ENCODE measurements at regions not wholly inside any gene's neighbourhood (a gene's known extent, or its start where the extent isn't known, plus 50 kb on each side); places are given as distances from the start of the nearest gene placed in this dataset.

DNA sequence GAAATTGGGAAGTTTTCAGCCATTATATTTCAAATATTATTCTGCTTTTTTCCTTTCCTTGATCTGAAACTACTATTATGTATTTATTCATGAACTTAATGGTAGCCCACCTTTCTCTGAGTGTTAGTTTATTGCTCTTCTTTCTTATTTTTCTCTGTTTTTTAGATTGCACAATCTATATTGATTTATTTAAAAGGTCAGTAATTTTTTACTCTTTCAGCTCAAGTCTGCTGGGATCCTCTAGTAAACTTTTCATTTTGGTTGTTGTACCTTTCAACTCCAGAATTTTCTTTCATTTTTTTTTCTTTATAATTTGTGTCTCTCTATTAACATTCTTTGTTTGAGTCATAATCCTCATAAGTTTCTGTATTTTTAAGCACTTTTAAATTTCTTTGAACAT is 529.4 kb upstream of the POT1 start:
- TF ChIP-seq, protein P1, sequence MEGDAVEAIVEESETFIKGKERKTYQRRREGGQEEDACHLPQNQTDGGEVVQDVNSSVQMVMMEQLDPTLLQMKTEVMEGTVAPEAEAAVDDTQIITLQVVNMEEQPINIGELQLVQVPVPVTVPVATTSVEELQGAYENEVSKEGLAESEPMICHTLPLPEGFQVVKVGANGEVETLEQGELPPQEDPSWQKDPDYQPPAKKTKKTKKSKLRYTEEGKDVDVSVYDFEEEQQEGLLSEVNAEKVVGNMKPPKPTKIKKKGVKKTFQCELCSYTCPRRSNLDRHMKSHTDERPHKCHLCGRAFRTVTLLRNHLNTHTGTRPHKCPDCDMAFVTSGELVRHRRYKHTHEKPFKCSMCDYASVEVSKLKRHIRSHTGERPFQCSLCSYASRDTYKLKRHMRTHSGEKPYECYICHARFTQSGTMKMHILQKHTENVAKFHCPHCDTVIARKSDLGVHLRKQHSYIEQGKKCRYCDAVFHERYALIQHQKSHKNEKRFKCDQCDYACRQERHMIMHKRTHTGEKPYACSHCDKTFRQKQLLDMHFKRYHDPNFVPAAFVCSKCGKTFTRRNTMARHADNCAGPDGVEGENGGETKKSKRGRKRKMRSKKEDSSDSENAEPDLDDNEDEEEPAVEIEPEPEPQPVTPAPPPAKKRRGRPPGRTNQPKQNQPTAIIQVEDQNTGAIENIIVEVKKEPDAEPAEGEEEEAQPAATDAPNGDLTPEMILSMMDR (IDR thresholded peaks at IDR 0.05; ENCODE audit: low read depth, low read length, poor library complexity, severe bottlenecking), result no peak
- TF ChIP-seq EZH2phosphoT487 (IDR thresholded peaks at IDR 0.05; ENCODE audit: borderline replicate concordance, low read length), result no peak

All from DOHH2 (cell line).